Ammon's horn (tissue), 1 donor: ENCODE measurements at regions not wholly inside any gene's neighbourhood (a gene's known extent, or its start where the extent isn't known, plus 50 kb on each side); places are given as distances from the start of the nearest gene placed in this dataset.
"Not testable (repeated sequence)": the region's sequence is repeated elsewhere in the genome, so short reads cannot be mapped to it uniquely, and the experiment has no call there.

Experiments
- DNase-seq: peaks from one replicate; pipeline ENCODE4 v3.0.0-alpha.2; 2016; ENCODE audit warnings: low spot score

DNA sequence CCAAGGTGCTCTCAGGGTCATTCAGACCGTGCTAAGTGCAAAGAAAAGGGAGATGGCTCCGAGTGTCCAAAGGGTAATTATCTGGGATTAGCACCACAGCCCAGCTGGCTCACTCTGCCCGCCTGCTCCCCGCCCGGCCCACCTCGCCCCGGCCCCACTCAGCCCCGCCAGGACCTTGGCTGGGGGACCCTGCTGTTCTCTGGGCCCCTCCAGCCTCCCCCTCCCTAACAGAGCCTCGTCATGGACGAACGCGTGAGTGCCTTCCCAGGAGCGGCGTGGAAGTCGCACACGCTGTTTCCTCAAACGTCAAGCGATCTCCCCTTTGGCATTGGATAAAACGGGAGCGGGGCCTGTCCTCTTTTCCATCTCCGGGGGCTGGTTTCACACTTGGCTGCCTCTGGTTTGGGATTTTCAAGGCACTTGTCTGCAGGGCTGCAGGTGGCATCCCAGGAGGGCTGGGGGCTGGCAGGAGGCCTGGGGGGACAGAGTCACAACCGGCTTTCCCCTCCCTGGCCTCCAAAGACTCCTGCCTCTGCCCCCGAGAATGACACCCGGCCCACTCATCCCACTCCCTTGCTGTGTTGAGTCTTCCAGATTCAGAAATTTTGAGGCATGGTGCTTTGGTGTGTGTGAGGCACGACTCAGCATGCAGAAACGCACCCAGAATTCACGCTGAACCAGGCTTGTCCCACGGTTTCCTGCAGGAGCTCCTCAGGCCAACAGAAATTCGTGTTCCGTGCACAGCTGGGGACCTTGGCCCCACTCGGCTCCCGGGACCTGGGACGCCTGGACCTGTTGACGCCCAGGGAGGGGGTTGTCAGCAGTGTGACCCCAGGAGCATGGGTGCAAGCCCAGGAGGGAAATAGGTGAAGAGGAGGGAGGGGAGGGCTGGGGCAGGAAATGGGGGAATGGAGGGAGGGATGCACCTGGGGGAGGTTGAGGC is 110.0 kb downstream of the PDGFA start:
- no peak for DNase-seq

DNA sequence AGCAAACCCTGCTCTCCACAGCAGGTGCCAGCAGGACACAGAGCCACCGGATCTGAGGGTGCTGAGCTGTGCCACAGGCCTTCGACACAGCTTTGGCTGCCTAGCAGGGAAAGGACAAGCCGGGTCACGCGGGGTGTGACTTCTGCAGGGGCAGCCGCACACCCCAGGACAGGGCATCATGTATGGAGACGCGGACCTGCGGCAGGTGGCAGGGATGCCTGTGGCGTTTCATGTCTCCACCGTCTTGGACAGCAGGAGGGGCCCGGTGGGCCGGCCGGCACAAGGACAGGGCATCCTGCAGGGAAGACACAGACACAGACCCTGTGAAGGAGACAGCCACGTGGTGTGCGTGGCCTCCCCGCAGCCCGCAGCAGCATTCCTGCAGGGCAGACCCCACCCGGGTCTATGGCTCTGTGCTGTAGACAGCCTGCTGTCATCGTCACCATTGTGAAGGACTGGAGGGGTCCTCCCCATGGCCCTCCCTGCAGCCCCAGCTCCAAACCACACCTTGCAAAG is 109.2 kb downstream of the PDGFA start:
- no peak for DNase-seq

DNA sequence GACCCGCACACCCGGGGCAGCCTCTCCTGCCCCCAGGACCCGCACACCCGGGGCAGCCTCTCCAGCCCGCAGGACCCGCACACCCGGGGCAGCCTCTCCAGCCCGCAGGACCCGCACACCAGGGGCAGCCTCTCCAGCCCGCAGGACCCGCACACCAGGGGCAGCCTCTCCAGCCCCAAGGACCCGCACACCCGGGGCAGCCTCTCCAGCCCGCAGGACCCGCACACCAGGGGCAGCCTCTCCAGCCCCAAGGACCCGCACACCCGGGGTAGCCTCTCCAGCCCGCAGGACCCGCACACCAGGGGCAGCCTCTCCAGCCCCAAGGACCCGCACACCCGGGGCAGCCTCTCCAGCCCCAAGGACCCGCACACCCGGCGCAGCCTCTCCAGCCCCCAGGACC is 108.5 kb downstream of the PDGFA start:
- DNase-seq = not testable (repeated sequence)

DNA sequence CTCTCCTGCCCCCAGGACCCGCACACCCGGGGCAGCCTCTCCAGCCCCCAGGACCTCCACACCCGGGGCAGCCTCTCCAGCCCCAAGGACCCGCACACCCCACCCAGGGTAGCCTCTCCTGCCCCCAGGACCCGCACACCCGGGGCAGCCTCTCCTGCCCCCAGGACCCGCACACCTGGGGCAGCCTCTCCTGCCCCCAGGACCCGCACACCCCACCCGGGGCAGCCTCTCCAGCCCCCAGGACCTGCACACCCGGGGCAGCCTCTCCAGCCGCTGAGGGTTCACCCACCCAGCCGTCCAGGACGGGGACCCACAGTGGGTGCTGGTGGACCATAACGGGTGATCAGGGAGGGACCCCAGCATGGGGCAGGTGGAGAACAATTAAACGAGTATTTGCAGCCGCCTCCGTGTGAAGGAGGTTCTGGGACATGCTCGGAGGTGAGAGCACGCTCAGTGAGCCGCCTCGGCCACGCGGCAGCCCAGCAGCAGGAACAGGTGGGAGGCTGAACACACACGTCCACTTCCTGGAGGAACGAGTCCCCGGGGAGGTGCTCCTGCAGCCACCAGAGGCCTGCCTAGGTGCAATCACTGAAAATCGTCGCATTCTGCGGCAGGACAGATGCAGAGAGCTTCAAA is 107.9 kb downstream of the PDGFA start:
- DNase-seq = no peak

DNA sequence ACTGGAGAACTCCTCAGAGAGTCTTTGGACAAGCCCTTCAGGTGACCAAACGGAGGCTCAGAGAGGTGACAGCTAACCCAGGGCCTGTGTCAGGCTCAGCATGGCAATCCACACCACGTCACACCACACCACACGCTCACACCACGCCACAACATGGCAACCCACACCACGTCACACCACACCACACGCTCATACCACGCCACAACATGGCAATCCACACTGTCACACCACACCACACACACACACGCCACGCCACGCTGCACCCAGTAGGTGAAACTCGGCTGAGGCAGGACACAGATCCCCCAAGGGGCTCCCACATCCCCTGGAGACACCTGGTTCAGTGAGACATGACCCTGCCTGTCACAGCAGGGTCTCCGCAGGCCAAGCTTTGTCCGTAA is 107.3 kb downstream of the PDGFA start:
- DNase-seq = no peak

DNA sequence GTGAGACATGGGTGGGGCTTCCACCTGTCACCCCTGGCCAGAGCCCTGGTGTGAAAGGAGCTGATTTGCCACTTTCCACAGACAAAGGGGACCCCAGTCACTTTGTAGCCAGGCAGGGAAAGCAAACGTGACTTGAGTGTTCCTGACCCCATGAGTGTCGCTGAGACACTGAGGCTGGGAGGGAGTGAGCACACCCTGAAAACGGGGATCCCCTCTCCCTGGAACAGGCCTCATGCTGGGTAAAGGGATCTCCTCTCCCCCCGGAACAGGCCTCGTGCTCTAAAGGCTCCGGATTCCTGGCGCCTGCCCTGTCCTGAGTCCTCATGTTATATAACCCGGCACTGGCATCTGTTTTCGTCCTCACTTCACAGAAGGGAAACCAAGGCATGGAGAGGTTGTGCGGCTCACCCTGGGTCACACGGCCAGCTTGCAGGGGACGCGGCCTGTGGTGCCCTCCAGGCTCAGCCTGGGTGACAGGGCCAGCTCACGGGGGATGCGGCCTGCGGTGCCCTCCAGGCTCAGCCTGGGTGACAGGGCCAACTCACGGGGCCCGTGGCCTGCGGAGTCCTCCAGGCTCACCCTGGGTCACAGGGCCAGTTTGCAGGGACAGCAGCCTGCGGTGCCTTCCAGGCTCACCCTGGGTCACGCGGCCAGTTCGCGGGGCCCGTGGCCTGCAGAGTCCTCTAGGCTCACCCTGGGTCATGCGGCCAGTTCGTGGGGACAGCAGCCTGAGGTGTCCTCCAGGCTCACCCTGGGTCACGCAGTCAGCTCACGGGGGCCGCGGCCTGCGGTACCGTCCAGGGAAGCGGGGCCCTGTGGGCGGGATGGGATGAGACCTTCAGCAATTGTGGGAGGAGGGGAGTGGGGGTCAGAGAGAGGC is 104.7 kb downstream of the PDGFA start:
- DNase-seq = no peak

DNA sequence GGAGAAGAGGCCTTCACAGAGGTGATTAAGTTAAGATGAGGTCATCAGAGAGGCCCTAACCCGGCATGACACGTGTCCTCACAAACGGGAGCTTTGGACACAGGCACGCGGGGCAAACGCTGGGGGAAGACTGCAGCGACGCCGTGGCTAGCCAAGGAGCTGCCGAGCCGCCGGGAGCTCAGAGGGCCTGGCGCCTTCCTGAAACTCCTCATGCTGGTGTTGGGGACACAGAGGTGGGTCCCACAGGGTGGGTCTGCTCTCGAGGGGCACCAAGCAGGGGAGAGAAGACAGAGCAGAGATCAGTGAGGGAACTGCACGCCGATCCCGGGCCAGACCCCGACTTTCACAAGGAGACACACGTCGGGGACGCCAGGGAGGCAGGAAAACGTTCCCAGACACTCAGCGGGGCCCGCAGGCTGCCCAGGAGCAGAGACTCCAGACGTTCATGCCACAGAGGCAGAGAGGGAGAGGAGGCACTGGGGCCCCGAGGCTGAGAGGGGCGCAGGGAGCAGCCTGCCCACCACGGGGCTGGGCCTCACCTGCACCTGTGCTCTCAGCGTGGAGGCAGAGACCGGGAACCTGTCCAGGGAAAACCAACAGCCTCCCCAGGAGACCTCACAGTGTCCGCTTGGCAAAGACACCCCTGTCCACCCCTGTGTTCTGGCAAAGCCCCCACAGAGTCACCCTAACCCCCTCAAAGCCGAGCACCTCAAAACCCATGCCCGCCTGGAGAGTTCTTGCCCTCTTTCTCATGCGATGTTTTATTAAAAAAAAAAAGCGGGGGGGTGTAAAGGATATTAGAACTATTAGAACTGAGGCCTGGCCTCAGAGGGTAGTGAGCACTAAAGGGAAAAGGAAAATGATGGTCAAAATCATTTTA is 103.8 kb downstream of the PDGFA start:
- DNase-seq = no peak

DNA sequence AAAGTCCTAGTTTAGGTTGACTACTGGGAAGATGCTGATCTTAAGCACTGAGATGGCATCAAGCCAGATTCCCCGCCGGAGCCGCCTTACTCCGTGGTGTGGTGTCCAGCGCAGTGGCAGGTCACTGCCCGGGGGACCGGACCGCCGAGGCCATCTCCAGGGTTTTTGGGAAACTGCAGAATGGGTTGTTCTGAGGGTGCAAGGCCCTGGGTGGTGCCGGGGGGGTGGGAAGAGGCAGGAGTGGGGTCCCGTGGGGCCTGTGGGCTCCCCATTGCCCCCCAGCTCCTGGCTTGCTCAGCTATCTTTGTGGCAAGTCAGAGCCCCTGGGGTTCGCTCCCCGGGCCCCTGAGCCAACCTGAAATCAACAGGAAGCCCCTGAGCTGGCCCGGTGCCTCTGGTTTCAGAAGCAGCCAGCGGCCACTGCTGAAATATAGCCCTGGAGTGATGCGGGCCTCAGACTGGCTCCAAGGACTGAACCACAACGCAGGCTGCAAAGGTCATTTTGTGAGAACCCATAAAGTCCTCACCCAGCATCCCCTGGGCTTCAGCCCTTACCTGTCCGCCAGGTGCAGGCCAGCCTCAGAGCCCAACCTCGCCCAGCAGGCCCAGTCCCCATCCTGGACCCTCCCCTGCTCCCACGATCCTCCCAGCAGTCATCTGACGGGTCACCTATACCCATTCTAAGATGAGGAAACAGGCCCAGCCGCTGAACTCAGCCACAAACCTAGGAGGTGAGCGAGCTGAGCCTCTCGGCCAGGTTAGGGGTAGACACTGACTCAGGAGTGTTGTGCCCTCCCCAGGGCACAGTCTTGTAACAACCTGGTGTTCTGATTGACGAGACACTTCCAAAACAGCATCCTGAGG is 102.7 kb downstream of the PDGFA start:
- DNase-seq = no peak

DNA sequence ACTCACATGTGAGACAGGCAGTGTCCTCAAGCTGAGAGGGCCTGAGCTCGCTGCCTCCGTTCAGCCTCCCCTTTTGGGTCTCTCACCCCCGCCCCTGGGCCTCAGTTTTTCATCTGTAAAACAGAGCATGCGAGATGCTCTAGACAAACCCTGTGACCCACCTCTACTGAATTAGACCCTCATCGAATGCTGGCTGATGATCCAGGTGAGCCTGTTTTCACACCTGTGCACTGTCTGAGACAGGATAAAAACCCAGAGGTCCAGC is 102.1 kb downstream of the PDGFA start:
- no peak for DNase-seq

DNA sequence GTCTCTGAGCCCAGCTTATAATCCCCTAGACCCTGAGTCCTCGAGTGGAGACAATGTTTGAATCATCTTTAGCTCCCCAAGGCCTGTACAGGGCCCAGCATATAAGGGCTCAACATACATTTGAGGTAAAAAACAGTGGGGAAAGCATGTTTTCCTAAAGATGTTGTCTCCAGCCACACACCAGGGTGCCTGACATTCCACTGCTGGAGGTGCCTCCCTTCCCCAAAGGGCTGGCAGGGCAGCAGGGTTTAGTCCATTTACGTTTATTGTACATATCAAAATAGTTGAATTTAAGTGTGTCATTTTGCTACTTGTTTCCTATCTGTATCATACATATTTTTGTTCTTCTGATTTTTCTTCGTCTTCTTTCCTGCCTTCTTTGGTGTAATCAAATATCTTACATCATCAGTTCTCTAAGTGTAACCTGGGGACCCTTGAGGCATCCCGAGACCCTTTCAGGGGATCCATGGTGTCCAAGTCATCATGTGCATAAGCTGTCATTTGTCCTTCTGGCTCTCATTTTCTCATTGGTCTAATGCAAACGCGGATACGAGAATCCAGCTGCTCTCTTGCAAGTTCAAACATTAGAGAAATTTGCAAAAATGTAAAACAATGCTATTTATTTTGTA is 101.6 kb downstream of the PDGFA start:
- DNase-seq = no peak

DNA sequence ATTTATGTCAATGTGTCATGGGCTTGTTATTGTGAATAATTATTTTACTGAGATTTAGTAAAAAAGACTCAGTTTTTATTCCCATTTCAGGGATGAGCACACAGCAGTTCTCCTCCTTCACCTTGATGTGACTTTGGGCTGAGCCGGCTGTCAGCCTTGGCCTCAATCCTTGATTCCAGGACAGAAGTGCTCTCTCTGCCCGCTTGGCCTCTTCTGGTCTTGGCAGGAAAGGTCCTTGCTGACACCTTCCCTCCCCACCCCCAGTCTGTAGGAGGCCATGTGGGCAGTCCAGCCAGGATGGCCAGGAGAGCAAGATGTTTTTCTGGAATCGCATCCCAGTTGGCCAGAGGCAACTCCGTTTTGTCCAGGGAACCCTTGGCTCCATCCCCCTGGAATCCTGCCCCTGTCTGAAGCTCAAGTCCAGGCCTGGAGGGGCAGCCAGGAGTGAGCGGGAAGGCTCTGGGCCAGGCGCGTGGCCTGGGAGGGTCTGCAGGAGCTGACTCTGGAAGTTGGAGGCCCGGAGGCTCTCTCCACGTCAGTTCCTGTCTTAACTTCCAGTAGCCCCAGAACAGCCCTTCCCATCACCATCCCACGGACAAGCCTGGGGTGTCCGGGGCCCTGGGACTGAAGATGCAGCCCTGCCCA is 100.9 kb downstream of the PDGFA start:
- peak; percentile 58 for DNase-seq

DNA sequence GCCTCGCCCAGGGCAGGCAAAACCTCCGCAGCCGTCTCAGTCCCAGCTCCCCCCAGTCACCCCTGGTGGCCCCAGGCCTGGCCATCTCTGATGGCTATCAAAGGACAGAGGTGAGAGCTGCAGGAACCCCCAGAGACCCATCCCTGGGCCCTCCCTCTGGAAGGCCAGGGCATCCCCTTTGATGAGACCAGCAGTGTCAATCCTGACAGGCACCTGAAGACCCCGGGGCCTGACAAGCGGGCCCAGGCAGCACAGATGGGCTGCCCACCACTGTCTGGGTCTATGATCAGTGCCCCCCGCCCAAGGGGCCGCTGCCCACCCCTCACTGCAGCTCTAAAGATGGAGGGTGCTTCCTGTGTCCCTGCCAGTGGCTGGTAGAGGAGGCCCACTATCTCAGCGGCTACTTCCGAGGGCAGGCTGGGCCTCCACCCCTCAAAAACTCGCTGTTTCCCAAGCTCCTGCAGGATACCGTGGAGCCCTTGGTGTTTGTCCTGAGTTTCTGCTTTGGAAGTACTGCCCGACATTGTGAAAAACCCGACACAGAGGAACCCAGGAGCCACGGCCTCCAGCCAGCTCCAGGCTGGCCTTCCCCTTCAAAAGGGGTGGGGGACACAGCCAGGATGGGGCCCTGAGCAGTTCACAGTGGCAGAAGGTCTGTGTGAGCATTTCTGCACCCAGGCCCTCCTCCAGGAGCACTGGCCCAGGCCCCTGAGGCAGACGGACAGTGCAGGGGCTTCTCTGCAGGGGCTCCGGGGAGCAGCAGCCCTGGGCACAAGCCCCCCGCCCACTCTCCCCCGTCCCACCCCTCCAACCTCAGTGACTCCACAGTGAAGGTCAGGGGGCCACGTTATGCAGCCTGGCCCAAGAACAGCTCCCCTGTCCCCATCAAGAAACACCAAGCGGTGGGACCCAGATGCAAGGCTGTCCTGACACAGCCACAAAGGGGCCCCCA is 99.2 kb downstream of the PDGFA start:
- DNase-seq = no peak

DNA sequence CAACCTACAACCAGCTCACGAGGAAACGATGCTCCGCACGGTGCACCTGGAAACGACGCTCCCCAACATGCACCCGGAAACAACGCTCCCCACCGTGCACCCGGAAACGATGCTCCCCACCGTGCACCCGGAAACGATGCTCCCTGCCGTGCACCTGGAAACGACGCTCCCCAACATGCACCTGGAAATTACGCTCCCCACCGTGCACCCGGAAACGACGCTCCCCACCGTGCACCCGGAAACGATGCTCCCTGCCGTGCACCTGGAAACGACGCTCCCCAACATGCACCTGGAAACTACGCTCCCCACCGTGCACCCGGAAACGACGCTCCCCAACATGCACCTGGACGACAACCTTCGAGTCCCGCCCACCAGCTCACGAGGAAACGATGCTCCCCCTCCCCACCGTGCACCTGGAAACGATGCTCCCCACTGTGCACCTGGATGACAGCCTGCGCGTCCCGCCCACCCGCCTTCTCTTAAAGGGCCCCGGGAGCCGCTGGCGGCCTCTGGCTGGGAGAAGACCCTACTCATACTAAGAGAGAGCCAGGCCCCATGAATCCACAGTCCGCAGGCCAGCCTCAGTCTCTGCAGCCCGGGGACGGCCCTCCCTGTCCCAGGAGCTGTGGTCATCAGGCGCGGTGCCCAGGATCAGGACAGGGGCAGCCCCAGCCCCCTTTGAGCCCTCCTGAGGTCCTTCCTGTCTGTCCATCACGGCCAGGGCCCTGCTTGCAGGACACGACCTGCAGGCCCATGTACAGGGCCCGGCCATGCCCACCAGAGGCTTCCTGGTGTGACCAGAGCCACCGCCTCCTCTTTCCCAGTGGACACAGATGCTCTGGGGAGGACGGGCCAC is 98.3 kb downstream of the PDGFA start:
- DNase-seq = no peak

DNA sequence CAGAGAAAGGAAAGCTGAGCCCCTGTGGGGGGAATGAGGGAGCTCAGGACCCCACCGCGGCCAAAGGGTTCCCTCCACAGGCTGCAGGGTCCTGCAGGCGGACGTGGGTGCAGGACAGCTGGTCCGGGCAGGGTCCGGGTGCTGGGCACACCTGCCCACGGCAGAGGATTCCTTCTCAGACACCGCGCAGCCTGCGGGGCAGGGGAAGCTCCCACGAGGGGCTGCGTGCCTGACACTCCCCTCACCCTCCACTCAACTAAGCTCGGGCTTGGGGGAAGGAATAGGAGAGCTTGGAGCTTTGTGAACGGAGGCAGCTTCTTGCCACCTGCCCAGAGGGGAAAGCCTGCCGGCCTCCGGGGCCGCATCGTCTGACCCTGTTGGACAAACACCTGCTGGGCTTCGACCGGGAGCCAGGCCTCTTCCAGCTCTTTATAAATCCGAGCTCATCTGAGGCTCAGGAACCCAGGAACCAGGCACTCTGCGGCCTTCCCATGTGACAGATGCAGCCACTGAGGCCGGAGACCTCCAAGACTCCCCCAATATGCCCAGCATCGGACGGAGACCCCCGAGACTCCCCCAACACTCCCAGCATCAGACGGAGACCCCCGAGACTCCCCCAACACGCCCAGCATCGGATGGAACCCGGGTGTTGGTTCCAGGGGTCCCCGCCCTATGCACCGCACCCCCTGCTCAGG is 97.3 kb downstream of the PDGFA start:
- no peak for DNase-seq

DNA sequence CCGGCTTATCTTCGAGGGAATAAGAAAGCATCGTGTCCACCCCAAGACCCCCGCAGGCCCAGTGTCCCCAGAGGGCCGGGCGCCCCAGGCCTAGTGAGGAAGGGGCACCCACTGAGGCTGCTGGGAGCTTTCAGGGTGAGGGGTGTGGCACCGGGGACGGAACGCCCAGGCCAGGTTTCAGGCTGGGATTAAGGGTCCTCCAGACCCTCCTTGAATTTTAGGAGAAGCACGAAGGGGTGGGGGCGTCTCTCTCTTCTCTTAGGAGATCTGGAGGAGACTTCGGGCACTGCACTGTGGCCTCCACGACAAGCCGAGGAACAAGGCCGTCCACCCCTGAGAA is 96.8 kb downstream of the PDGFA start:
- DNase-seq = no peak

DNA sequence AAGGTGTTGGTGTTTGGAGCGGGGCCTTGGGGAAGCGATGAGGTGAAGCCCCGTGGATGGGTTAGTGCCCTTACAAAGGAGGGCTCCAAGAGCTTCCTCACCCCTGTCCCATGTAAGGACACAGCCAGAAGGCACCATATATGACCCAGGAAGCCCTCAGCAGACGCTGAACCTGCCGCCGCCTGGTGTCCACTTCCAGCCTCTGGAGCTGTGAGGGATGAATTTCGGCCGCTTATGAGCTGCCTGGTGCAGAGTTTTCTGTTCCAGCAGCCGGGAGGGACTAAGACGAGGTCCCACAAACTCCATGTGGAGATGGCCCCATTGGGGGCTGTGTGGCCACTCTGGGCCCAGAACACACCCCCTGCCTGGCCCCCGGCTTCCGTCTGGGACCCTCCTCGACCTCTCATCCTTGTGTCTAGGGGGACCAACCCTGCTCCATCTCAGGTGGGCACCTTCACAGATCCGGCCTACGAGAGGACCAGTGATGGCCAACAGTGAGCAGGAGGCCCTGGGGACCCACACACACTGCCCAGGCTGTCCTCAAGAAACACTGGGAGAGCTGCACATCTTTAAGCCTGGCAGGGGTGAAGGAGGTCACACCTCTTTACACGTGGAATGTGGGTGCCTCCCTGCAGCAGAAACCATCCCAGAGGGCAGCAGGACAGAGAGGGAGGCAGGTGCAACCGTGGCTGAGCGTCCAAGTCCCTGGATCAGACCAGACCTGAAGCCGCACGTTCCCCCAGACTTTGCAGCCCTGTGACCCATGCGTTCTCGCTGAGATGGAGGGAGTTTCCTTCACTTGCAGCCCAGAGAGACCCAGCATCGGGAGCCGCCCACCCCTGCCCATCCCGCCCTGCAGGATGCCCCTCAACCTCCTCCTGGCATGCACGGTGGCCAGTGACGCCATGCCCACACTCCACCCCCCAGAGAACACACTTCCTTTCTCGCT is 96.1 kb downstream of the PDGFA start:
- no peak for DNase-seq
